Esophagus (tissue), 2 donors: ENCODE measurements at regions not wholly inside any gene's neighbourhood (a gene's known extent, or its start where the extent isn't known, plus 50 kb on each side); places are given as distances from the start of the nearest gene placed in this dataset.

Experiments used
- H3K27ac ChIP-seq, 2 donors: one replicate each; pipeline ENCODE4 v1.5.1; 2013; ENCODE audit warnings: low read depth in 2 of 2, mild to moderate bottlenecking in 2 of 2, inconsistent platforms in 1 of 2, low read length in 1 of 2, moderate library complexity in 1 of 2
- H3K27me3 ChIP-seq, 2 donors: one replicate each; pipeline ENCODE4 v1.6.1; 2013; ENCODE audit warnings: low read length in 2 of 2, control low read depth in 1 of 2, mild to moderate bottlenecking in 1 of 2; ENCODE audit not compliant: insufficient read depth in 2 of 2, control insufficient read depth in 1 of 2
- H3K36me3 ChIP-seq, 2 donors: one replicate each; pipeline ENCODE4 v1.6.1; 2013; ENCODE audit warnings: low read length in 1 of 2; ENCODE audit not compliant: control insufficient read depth in 2 of 2, insufficient read depth in 2 of 2
- H3K4me1 ChIP-seq, 2 donors: one replicate each; pipeline ENCODE4 v1.6.1; 2013; ENCODE audit warnings: low read length in 1 of 2; ENCODE audit not compliant: control insufficient read depth in 2 of 2, insufficient read depth in 2 of 2
- H3K4me3 ChIP-seq, 2 donors: one replicate each; pipeline ENCODE4 v1.5.1; 2013; ENCODE audit warnings: low read length in 2 of 2, mild to moderate bottlenecking in 2 of 2, low read depth in 1 of 2, moderate library complexity in 1 of 2
- H3K9me3 ChIP-seq, 2 donors: one replicate each; pipeline ENCODE4 v1.6.1; 2013; ENCODE audit warnings: mild to moderate bottlenecking in 2 of 2, low read depth in 1 of 2, low read length in 1 of 2, moderate library complexity in 1 of 2; ENCODE audit not compliant: control insufficient read depth in 2 of 2, insufficient read depth in 1 of 2
- WGBS, 2 donors: extraction: QIAGEN DNeasy Blood & Tissue Kit; methylation state at CpG; one replicate each; pipeline ENCODE4 v1.1.7; 2013; 5-methylcytosine and 5-hydroxymethylcytosine counted together
- donor health status: healthy with polysubstance abuse.
- donor health status: Bipolar disorder and iron deficiency.

GRCh38 chr17:77281904-77282367, 141.2 kb downstream of the SEC14L1 start:
- Histone ChIP-seq H3K9me3 (no peaks in the 10 kb centered on the region), H3K4me1 (peaks cover 4 to 21% of the 10 kb centered on the region in 2 donors), H3K27me3 (no peaks in the 10 kb centered on the region), H3K27ac (peak overlapping the region; percentile 42 to 75), H3K36me3 (no peaks in the 10 kb centered on the region), H3K4me3 (peak overlapping the region; percentile 56 to 71)
- WGBS, 2 donors: 34 to 51% methylated on average over 20 of the region's 20 CpGs

- H3K27me3 ChIP-seq: no peaks in the 10 kb centered on the region
- H3K9me3 ChIP-seq: no peaks in the 10 kb centered on the region
- no peak overlapping the region for H3K27ac ChIP-seq
- H3K4me3 ChIP-seq: peak overlapping the region; percentile 22 to 56
- H3K36me3 ChIP-seq: no peaks in the 10 kb centered on the region
- peaks cover 7 to 25% of the 10 kb centered on the region in 2 donors for H3K4me1 ChIP-seq
- WGBS, 2 donors: 48 to 54% methylated on average over 24 of the region's 24 CpGs
These were observed 142.1 kb downstream of the SEC14L1 start for GRCh38 chr17:77282524-77283515.

GRCh38 chr17:77284023-77284617, 143.4 kb downstream of the SEC14L1 start:
- WGBS, 2 donors: 87 to 94% methylated on average over 14 of the region's 14 CpGs

GRCh38 chr17:77285594-77286390, 145.0 kb downstream of the SEC14L1 start:
- Histone ChIP-seq H3K9me3 (no peaks in the 10 kb centered on the region), H3K27ac (peak overlapping the region; percentile 95 to 98), H3K4me3 (peak overlapping the region in 1 of 2 donors; percentile 38), H3K27me3 (no peaks in the 10 kb centered on the region), H3K36me3 (no peaks in the 10 kb centered on the region), H3K4me1 (peaks cover 10 to 21% of the 10 kb centered on the region in 2 donors)
- 42 to 48% methylated on average over 34 of the region's 34 CpGs for WGBS, 2 donors

More at GRCh38 chr17:77284023-77284617, 143.4 kb downstream of the SEC14L1 start:
- Histone ChIP-seq H3K4me3 (no peak overlapping the region), H3K36me3 (no peaks in the 10 kb centered on the region), H3K27ac (no peak overlapping the region), H3K27me3 (no peaks in the 10 kb centered on the region), H3K9me3 (no peaks in the 10 kb centered on the region), H3K4me1 (peaks cover 10 to 29% of the 10 kb centered on the region in 2 donors)

DNA sequence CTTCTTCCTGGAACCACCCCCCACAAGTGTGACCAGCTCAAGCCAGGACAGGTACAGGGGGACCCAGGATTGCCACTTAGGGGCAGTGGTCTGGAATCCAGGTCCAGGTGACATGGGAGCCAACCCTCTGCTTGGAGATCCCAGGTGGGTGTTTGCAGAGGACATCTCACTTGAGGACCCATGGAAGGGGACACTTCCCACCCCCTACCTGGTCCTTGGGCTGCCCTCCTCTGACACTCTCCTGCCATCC, 145.5 kb downstream of the SEC14L1 start:
- H3K4me3 ChIP-seq: peak overlapping the region in 1 of 2 donors; percentile 38
- no peaks in the 10 kb centered on the region for H3K27me3 ChIP-seq
- no peaks in the 10 kb centered on the region for H3K9me3 ChIP-seq
- no peaks in the 10 kb centered on the region for H3K36me3 ChIP-seq
- peaks cover 10 to 21% of the 10 kb centered on the region in 2 donors for H3K4me1 ChIP-seq
- H3K27ac ChIP-seq: peak overlapping the region; percentile 95 to 98

DNA sequence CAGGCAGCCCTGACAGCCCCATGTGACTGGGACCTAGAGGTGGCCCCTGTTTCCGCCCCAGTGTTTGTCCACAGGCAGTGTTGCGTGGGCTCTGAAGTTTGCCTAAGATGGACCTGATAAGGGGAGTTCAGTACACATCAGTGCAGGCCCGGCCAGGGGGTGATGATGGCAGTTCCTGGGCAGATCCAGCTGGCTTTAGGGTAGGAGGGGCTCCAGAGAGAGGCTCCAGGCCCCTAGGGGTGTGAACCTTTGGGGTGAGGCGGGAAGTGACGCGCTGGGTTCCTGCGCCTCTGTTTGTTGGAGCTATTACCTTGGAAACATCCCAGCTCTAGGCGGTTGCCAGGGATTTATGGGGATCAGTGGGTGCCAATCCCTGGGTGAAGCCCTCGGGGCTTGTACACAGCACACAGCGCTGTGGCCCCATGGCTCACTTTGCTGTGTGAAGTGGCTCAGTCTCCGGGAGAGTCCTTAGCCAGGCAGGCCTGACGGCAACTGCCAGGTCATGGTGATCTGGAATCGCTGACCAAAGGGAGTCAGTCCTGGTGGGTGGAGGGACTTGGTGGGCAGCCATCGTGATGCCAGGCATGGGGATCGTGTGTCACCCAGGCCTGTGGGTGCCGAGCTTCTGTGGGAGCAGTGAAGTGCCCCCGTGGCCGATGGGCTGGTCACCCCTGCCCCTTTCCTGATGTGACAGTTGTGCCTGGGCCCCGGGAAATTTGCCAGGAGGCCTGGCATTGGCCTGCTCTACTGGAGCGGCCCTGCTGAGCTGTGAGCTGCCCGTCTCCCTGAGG, 146.1 kb downstream of the SEC14L1 start:
- 43 to 45% methylated on average over 21 of the region's 21 CpGs for WGBS, 2 donors
- peaks cover 10 to 21% of the 10 kb centered on the region in 2 donors for H3K4me1 ChIP-seq
- no peaks in the 10 kb centered on the region for H3K9me3 ChIP-seq
- H3K27me3 ChIP-seq: no peaks in the 10 kb centered on the region
- H3K4me3 ChIP-seq: peak overlapping the region in 1 of 2 donors; percentile 38
- H3K36me3 ChIP-seq: no peaks in the 10 kb centered on the region
- H3K27ac ChIP-seq: peak overlapping the region; percentile 95 to 98

DNA sequence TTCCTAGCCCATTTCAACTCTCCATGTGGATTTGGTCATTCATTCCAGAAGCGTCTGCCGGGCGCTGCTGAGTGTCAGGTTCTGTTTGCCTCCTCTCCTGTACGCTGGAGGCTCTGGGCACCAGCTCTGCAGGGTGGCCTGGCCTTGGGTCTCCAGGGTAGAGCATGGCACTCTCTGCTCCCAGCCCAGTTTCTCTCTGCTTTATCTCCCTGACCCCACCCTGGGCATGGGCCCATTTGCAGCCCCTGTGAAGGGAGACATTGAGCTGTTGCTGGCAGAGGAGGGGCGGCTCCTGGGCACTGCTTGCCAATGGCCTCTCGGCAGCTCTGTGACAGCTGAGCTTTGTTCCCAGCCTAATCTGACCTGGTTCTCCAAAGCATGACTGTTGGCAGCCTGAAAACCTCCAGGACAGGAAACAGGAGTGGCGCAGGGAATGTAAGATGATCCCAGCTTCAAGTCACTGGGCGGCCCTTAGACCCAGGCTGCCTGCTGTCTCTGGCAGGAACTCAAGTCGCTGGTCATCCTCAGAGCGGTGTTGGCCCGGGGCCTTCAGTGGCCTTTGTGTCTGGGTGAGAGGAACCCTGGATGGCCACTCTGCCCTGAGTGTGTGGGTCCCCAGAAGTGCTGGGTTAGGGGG, 146.8 kb downstream of the SEC14L1 start:
- Histone ChIP-seq H3K4me3 (peak overlapping the region in 1 of 2 donors; percentile 2), H3K27me3 (no peaks in the 10 kb centered on the region), H3K4me1 (peaks cover 10 to 21% of the 10 kb centered on the region in 2 donors), H3K36me3 (no peaks in the 10 kb centered on the region), H3K9me3 (no peaks in the 10 kb centered on the region), H3K27ac (peak overlapping the region; percentile 95 to 98)
- 36 to 38% methylated on average over 11 of the region's 11 CpGs for WGBS, 2 donors

DNA sequence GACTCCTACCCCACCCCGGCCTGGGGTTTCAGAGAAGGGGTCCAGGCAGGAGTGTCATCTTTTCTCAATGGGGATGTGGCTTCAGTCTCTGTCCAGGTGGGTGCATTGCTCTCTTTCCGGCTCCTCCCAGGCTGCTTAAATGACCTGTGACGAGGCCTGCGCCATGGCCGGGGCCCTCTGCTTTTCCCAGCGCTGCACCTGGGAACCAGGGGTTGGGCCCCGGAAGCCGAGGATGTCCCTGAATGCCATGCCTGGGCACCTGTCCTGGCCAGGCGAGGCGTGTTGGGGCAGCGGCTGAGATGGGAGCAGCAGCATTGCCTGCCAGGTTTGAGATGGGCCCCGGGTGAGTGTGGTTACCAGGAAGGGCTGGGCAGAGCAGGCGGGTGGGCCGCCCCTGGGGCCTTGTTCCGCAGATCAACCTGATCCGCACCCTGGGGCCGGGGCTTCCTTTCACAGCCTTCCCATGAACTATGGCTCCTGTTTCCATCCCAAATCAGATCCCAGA, 147.4 kb downstream of the SEC14L1 start:
- no peaks in the 10 kb centered on the region for H3K36me3 ChIP-seq
- H3K27ac ChIP-seq: peak overlapping the region; percentile 95 to 98
- H3K9me3 ChIP-seq: no peaks in the 10 kb centered on the region
- peak overlapping the region in 1 of 2 donors; percentile 2 for H3K4me3 ChIP-seq
- WGBS, 2 donors: 60 to 62% methylated on average over 17 of the region's 17 CpGs
- peaks cover 10 to 21% of the 10 kb centered on the region in 2 donors for H3K4me1 ChIP-seq
- H3K27me3 ChIP-seq: no peaks in the 10 kb centered on the region
